GM10266 (cell line): ENCODE measurements at regions not wholly inside any gene's neighbourhood (a gene's known extent, or its start where the extent isn't known, plus 50 kb on each side); places are given as distances from the start of the nearest gene placed in this dataset.

Experiments
- DNase-seq: peaks from one replicate; pipeline ENCODE4 v3.0.0; 2012; ENCODE audit errors: extremely low spot score
- CTCF ChIP-seq: IDR thresholded peaks from 2 replicates; pipeline ENCODE4 v1.5.1; 2012; ENCODE audit warnings: mild to moderate bottlenecking, low read depth; ENCODE audit not compliant: control insufficient read depth, insufficient read depth; ENCODE audit errors: missing control alignments

- no peak for TF ChIP-seq CTCF
- DNase-seq, result no peak
Measured at GRCh38 chr2:58688813-58689212, 447.7 kb upstream of the FANCL start.

GRCh38 chr2:58686776-58687175 is 445.7 kb upstream of the FANCL start:
- no peak for DNase-seq
- no peak for TF ChIP-seq CTCF

GRCh38 chr2:58680755-58681310 is 439.7 kb upstream of the FANCL start:
- no peak for TF ChIP-seq CTCF
- no peak for DNase-seq

- DNase-seq, result no peak
- TF ChIP-seq CTCF, result no peak
Measured at GRCh38 chr2:58677748-58678147, 436.6 kb upstream of the FANCL start.

GRCh38 chr2:58671675-58672074 is 430.6 kb upstream of the FANCL start:
- no peak for TF ChIP-seq CTCF
- DNase-seq, result no peak

- DNase-seq, result no peak
Measured at GRCh38 chr2:58669998-58670397, 428.9 kb upstream of the FANCL start.

GRCh38 chr2:58667137-58667774 is 426.1 kb upstream of the FANCL start:
- no peak for DNase-seq
- no peak for TF ChIP-seq CTCF

More at GRCh38 chr2:58669998-58670397, 428.9 kb upstream of the FANCL start:
- no peak for TF ChIP-seq CTCF
